IMR-90 (cell line): ENCODE measurements at regions not wholly inside any gene's neighbourhood (a gene's known extent, or its start where the extent isn't known, plus 50 kb on each side); places are given as distances from the start of the nearest gene placed in this dataset.

Source experiments
- ATAC-seq: fragments of 200-7000 bp; cut with Tn5 transposase; 2 replicates; pipeline ENCODE4 v1.9.1; 2020; ENCODE audit warnings: low read depth, mild to moderate bottlenecking, moderate library complexity
- BruUV-seq: library from RNA; stranded (reverse); fragments of 400-500 nt; replicated peaks from 2 replicates; lab custom pipeline; 2021; lab: Mats Ljungman, UMichigan
- CTCF ChIA-PET: fragments of 300-600 bp; formaldehyde crosslinking; extraction: SDS; loops from one replicate; lab custom pipeline; 2021; ENCODE audit warnings: antibody characterized with exemption; lab: Yijun Ruan, JAX
- POLR2A ChIA-PET: fragments of 300-600 bp; sonication (Branson Sonifier 250); formaldehyde crosslinking; loops from one replicate; lab custom pipeline; 2022; ENCODE audit warnings: antibody characterized with exemption; ENCODE audit not compliant: unreplicated experiment; lab: Charles Lee
- DNase-seq: peaks from one replicate; pipeline ENCODE4 v3.0.0; 2013
- H2AFZ ChIP-seq: replicated peaks from 2 replicates; pipeline ENCODE3; 2013; ENCODE audit warnings: low read length, mild to moderate bottlenecking; ENCODE audit not compliant: poor library complexity
- H2AK5ac ChIP-seq: 2 replicates; pipeline ENCODE4 v1.6.1; 2013; ENCODE audit warnings: low read depth, low read length, inconsistent platforms
- H2AK9ac ChIP-seq: replicated peaks from 2 replicates; pipeline ENCODE3; 2013; ENCODE audit warnings: mild to moderate bottlenecking, low read depth, low read length, moderate library complexity; ENCODE audit not compliant: poor library complexity
- H2BK120ac ChIP-seq: 2 replicates; pipeline ENCODE4 v1.6.1; 2013; ENCODE audit warnings: low read depth, low read length, inconsistent platforms
- H2BK15ac ChIP-seq: 3 replicates; pipeline ENCODE4 v1.6.1; 2013; ENCODE audit warnings: low read depth, low read length, inconsistent platforms
- H2BK20ac ChIP-seq: 2 replicates; pipeline ENCODE4 v1.6.1; 2013; ENCODE audit warnings: low read depth, mild to moderate bottlenecking, inconsistent platforms, low read length, moderate library complexity
- H2BK5ac ChIP-seq: 2 replicates; pipeline ENCODE4 v1.6.1; 2013; ENCODE audit warnings: mild to moderate bottlenecking, low read depth, low read length, inconsistent platforms; ENCODE audit not compliant: poor library complexity, severe bottlenecking
- H3K14ac ChIP-seq: replicated peaks from 2 replicates; pipeline ENCODE4 v1.6.1; 2013; ENCODE audit warnings: low read depth, low read length, inconsistent platforms
- H3K18ac ChIP-seq: 2 replicates; pipeline ENCODE4 v1.6.1; 2013; ENCODE audit warnings: low read depth, low read length, control low read depth
- H3K23ac ChIP-seq: 2 replicates; pipeline ENCODE4 v1.6.1; 2013; ENCODE audit warnings: low read depth, low read length, inconsistent platforms
- H3K27ac ChIP-seq: 2 replicates; pipeline ENCODE4 v1.5.1; 2013; ENCODE audit warnings: mild to moderate bottlenecking, control low read depth, low read length; ENCODE audit not compliant: insufficient read depth
- H3K27me3 ChIP-seq: 2 replicates; pipeline ENCODE4 v1.6.1; 2013; ENCODE audit warnings: low read length; ENCODE audit not compliant: control insufficient read depth, insufficient read depth
- H3K36me3 ChIP-seq: 2 replicates; pipeline ENCODE4 v1.6.1; 2013; ENCODE audit warnings: low read length, mixed read lengths; ENCODE audit not compliant: control insufficient read depth, insufficient read depth
- H3K4ac ChIP-seq: 2 replicates; pipeline ENCODE4 v1.6.1; 2013; ENCODE audit warnings: low read depth, low read length, inconsistent platforms
- H3K4me1 ChIP-seq: 2 replicates; pipeline ENCODE4 v1.6.1; 2013; ENCODE audit warnings: low read length, mixed read lengths; ENCODE audit not compliant: control insufficient read depth, insufficient read depth
- H3K4me2 ChIP-seq: 2 replicates; pipeline ENCODE4 v1.6.1; 2013; ENCODE audit warnings: low read depth, mild to moderate bottlenecking, control low read depth, low read length, moderate library complexity
- H3K4me3 ChIP-seq: 2 replicates; pipeline ENCODE4 v1.5.1; 2013; ENCODE audit warnings: low read depth, mild to moderate bottlenecking, control low read depth, low read length, moderate library complexity; ENCODE audit not compliant: insufficient read depth
- H3K56ac ChIP-seq: 2 replicates; pipeline ENCODE4 v1.6.1; 2013; ENCODE audit warnings: low read length, inconsistent platforms; ENCODE audit not compliant: insufficient read depth; ENCODE audit errors: extremely low read depth
- H3K79me1 ChIP-seq, 2 experiments: 2 replicates each; pipeline ENCODE4 v1.6.1; 2013; ENCODE audit warnings: low read length in 2 of 2, inconsistent platforms in 1 of 2, low read depth in 1 of 2
- H3K9ac ChIP-seq: 2 replicates; pipeline ENCODE4 v1.6.1; 2013; ENCODE audit warnings: low read depth, low read length, control low read depth
- H3K9me1 ChIP-seq: 2 replicates; pipeline ENCODE4 v1.6.1; 2013; ENCODE audit warnings: low read length, inconsistent platforms; ENCODE audit not compliant: insufficient read depth
- H3K9me3 ChIP-seq: 2 replicates; pipeline ENCODE4 v1.6.1; 2013; ENCODE audit warnings: low read length; ENCODE audit not compliant: control insufficient read depth, insufficient read depth
- H4K20me1 ChIP-seq: 2 replicates; pipeline ENCODE4 v1.6.1; 2013; ENCODE audit warnings: low read length, inconsistent platforms; ENCODE audit not compliant: insufficient read depth
- H4K5ac ChIP-seq: 2 replicates; pipeline ENCODE4 v1.6.1; 2013; ENCODE audit warnings: mild to moderate bottlenecking, low read depth, low read length, control low read depth
- H4K8ac ChIP-seq, 2 experiments: 2 replicates each; pipeline ENCODE4 v1.6.1; 2013; ENCODE audit warnings: low read depth in 2 of 2, low read length in 2 of 2, control low read depth in 1 of 2, inconsistent platforms in 1 of 2
- H4K91ac ChIP-seq: 2 replicates; pipeline ENCODE4 v1.6.1; 2013; ENCODE audit warnings: low read depth, low read length, inconsistent platforms; ENCODE audit not compliant: insufficient read depth
- CHD1 ChIP-seq: IDR thresholded peaks from 2 replicates; pipeline ENCODE4 v1.6.1; 2012; ENCODE audit warnings: low read depth, low read length, improper control_type of control experiment
- WGBS, 2 experiments: methylation state at CpG; one replicate each; pipeline versions ENCODE4 v1.1.5 to v1.1.7; 2013; ENCODE audit warnings: missing lambda C conversion rate in 2 of 2; ENCODE audit not compliant: insufficient read length in 1 of 2; ENCODE audit errors: extremely low coverage in 2 of 2; 5-methylcytosine and 5-hydroxymethylcytosine counted together
- dilution Hi-C: fragments of 300-500 bp; cut with HindIII; formaldehyde crosslinking; loops from one replicate; pipeline ENCODE4 v1.14.3; 2018; ENCODE audit warnings: low sequenced_read_pairs; ENCODE audit not compliant: unreplicated experiment
- in situ Hi-C: fragments of 300-500 bp; cut with MboI; formaldehyde crosslinking; loops from 3 replicates; pipeline ENCODE4 v1.14.3; 2019; ENCODE audit warnings: low sequenced_read_pairs, inconsistent platforms, mixed read lengths
- intact Hi-C: fragments of 100-400 bp; cut with micrococcal nuclease; formaldehyde crosslinking; loops from 2 replicates; pipeline ENCODE4 v1.10.0; 2022

DNA sequence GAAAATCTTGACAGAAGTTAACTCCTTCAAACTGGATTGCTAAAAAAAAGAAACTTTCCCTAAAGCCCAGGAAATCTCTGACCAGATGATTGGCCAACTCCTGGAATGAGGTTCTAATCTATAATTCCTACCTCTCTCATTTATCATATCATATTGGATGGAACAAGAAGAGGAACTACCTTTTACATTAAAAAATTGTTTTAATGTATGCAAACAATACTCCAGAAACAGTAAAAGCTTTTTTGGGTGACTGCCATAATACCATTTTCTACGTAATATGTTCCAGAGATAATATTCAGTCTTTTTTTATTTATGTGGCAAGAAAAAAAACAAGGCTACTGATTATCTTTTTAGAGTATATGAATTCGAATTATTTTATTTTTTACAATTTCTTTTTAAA, 204.4 kb downstream of the TUSC7 start:
- no peak overlapping the region for H3K9ac ChIP-seq
- no peak for TF ChIP-seq CHD1
- H3K4me2 ChIP-seq, result no peak overlapping the region
- H3K14ac ChIP-seq, result no peak overlapping the region
- no peaks in the 10 kb centered on the region for H3K9me1 ChIP-seq
- H4K5ac ChIP-seq, result no peak overlapping the region
- in situ Hi-C loops (no loop called here), intact Hi-C loops (no loop called here), dilution Hi-C loops (no loop called here)
- H3K56ac ChIP-seq, result no peak overlapping the region
- no peaks in the 10 kb centered on the region for H3K79me1 ChIP-seq
- no peak overlapping the region for H3K23ac ChIP-seq
- no peak overlapping the region for H2AK9ac ChIP-seq
- no TSS peak for BruUV-seq
- H3K4ac ChIP-seq, result no peak overlapping the region
- no peaks in the 10 kb centered on the region for H3K36me3 ChIP-seq
- no peak overlapping the region for H2BK5ac ChIP-seq
- no peak overlapping the region for H4K91ac ChIP-seq
- POLR2A ChIA-PET, result no interaction called here
- no peak overlapping the region for H2BK120ac ChIP-seq
- H2AFZ ChIP-seq, result no peak overlapping the region
- H2BK15ac ChIP-seq, result no peak overlapping the region
- CTCF ChIA-PET, result no interaction called here
- no peaks in the 10 kb centered on the region for H3K9me3 ChIP-seq
- H2BK20ac ChIP-seq, result no peak overlapping the region
- H3K4me3 ChIP-seq, result no peak overlapping the region
- no peak overlapping the region for H4K8ac ChIP-seq
- H2AK5ac ChIP-seq, result no peak overlapping the region
- DNase-seq, result no peak
- ATAC-seq, result no peak
- no peaks in the 10 kb centered on the region for H3K27me3 ChIP-seq
- H4K20me1 ChIP-seq, result no peaks in the 10 kb centered on the region
- no peak overlapping the region for H3K27ac ChIP-seq
- no CpG with 5 or more reads among the region's 2 CpGs for WGBS, 2 experiments
- H3K18ac ChIP-seq, result no peak overlapping the region
- no peaks in the 10 kb centered on the region for H3K4me1 ChIP-seq
